H9 (cell line): ENCODE measurements at regions not wholly inside any gene's neighbourhood (a gene's known extent, or its start where the extent isn't known, plus 50 kb on each side); places are given as distances from the start of the nearest gene placed in this dataset.
"Not testable (repeated sequence)": the region's sequence is repeated elsewhere in the genome, so short reads cannot be mapped to it uniquely, and the experiment has no call there.

ENCODE experiments used
- DNase-seq: peaks from one replicate; pipeline ENCODE4 v3.0.0-alpha.2; 2017
- H2AFZ ChIP-seq: one replicate; pipeline ENCODE4 v1.6.1; 2013; ENCODE audit warnings: mild to moderate bottlenecking, low read length, control low read depth, moderate library complexity
- H2AK5ac ChIP-seq: 2 replicates; pipeline ENCODE4 v1.6.1; 2013; ENCODE audit warnings: low read length, control low read depth, mixed read lengths; ENCODE audit not compliant: insufficient read length
- H2BK120ac ChIP-seq: one replicate; pipeline ENCODE4 v1.6.1; 2013; ENCODE audit warnings: low read depth, mild to moderate bottlenecking, low read length, control low read depth, inconsistent platforms; ENCODE audit not compliant: poor library complexity, severe bottlenecking
- H2BK12ac ChIP-seq: 2 replicates; pipeline ENCODE4 v1.6.1; 2013; ENCODE audit warnings: low read length, control low read depth, mixed read lengths, low read depth; ENCODE audit not compliant: insufficient read length
- H2BK15ac ChIP-seq: 2 replicates; pipeline ENCODE4 v1.6.1; 2013; ENCODE audit warnings: low read depth, low read length, control low read depth
- H2BK20ac ChIP-seq: one replicate; pipeline ENCODE4 v1.6.1; 2013; ENCODE audit warnings: low read depth, mild to moderate bottlenecking, low read length, control low read depth, inconsistent platforms; ENCODE audit not compliant: poor library complexity, severe bottlenecking
- H2BK5ac ChIP-seq: 2 replicates; pipeline ENCODE4 v1.6.1; 2013; ENCODE audit warnings: low read length, control low read depth, mixed read lengths; ENCODE audit not compliant: insufficient read length
- H3K14ac ChIP-seq: 2 replicates; pipeline ENCODE4 v1.6.1; 2013; ENCODE audit warnings: low read length, control low read depth; ENCODE audit not compliant: insufficient read depth
- H3K18ac ChIP-seq: 2 replicates; pipeline ENCODE4 v1.6.1; 2013; ENCODE audit warnings: low read depth, mild to moderate bottlenecking, mixed read lengths, low read length, control low read depth; ENCODE audit not compliant: insufficient read length
- H3K23ac ChIP-seq: 2 replicates; pipeline ENCODE4 v1.6.1; 2013; ENCODE audit warnings: low read length, control low read depth, mixed read lengths, low read depth; ENCODE audit not compliant: insufficient read length
- H3K23me2 ChIP-seq: 2 replicates; pipeline ENCODE4 v1.6.1; 2013; ENCODE audit warnings: low read depth, mild to moderate bottlenecking, mixed read lengths, low read length, control low read depth; ENCODE audit not compliant: insufficient read length, poor library complexity, severe bottlenecking
- H3K27ac ChIP-seq: 2 replicates; pipeline ENCODE4 v1.5.1; 2013; ENCODE audit warnings: low read length, control low read depth, mixed read lengths, low read depth; ENCODE audit not compliant: insufficient read length
- H3K27me3 ChIP-seq: 2 replicates; pipeline ENCODE4 v1.6.1; 2013; ENCODE audit warnings: low read length, control low read depth, inconsistent platforms; ENCODE audit not compliant: insufficient read depth
- H3K4ac ChIP-seq: 2 replicates; pipeline ENCODE4 v1.6.1; 2013; ENCODE audit warnings: low read depth, mild to moderate bottlenecking, control low read depth, inconsistent platforms, low read length, moderate library complexity
- H3K4me1 ChIP-seq: 2 replicates; pipeline ENCODE4 v1.6.1; 2013; ENCODE audit warnings: low read length, control low read depth, inconsistent platforms; ENCODE audit not compliant: insufficient read depth
- H3K4me2 ChIP-seq: 2 replicates; pipeline ENCODE4 v1.6.1; 2013; ENCODE audit warnings: low read length, control low read depth, mixed read lengths; ENCODE audit not compliant: insufficient read length, insufficient read depth
- H3K56ac ChIP-seq: 2 replicates; pipeline ENCODE4 v1.6.1; 2013; ENCODE audit warnings: low read depth, mild to moderate bottlenecking, mixed read lengths, low read length, control low read depth; ENCODE audit not compliant: insufficient read length
- H3K79me1 ChIP-seq: 2 replicates; pipeline ENCODE4 v1.6.1; 2013; ENCODE audit warnings: low read depth, mild to moderate bottlenecking, moderate library complexity, low read length, control low read depth, inconsistent platforms; ENCODE audit not compliant: insufficient read depth, poor library complexity, severe bottlenecking
- H3K79me2 ChIP-seq: 2 replicates; pipeline ENCODE4 v1.6.1; 2013; ENCODE audit warnings: low read length, control low read depth, inconsistent platforms; ENCODE audit not compliant: insufficient read depth
- H3K9ac ChIP-seq: 2 replicates; pipeline ENCODE4 v1.6.1; 2013; ENCODE audit warnings: low read length, control low read depth, mixed read lengths; ENCODE audit not compliant: insufficient read length; ENCODE audit errors: extremely low read depth
- H3K9me3 ChIP-seq: one replicate; pipeline ENCODE4 v1.6.1; 2013; ENCODE audit warnings: low read depth, low read length, inconsistent platforms; ENCODE audit not compliant: control insufficient read depth
- H3T11ph ChIP-seq: one replicate; pipeline ENCODE4 v1.6.1; 2013; ENCODE audit warnings: mild to moderate bottlenecking, low read length, control low read depth, inconsistent platforms
- H4K20me1 ChIP-seq: one replicate; pipeline ENCODE4 v1.6.1; 2013; ENCODE audit not compliant: control insufficient read depth, insufficient read length, insufficient read depth
- H4K5ac ChIP-seq: 2 replicates; pipeline ENCODE4 v1.6.1; 2013; ENCODE audit warnings: low read depth, mild to moderate bottlenecking, mixed read lengths, low read length, control low read depth; ENCODE audit not compliant: insufficient read length
- H4K8ac ChIP-seq: replicated peaks from 2 replicates; pipeline ENCODE4 v1.6.1; 2013; ENCODE audit warnings: low read length, control low read depth, mixed read lengths, low read depth; ENCODE audit not compliant: insufficient read length
- H4K91ac ChIP-seq: 2 replicates; pipeline ENCODE4 v1.6.1; 2013; ENCODE audit warnings: low read depth, mild to moderate bottlenecking, moderate library complexity, mixed read lengths, low read length, control low read depth; ENCODE audit not compliant: insufficient read length
- H3K27ac Mint-ChIP-seq, 3 experiments: 2 replicates in 2 of 3; 3 replicates in 1 of 3; pipeline ENCODE4 v1.8.0; 2020 to 2021; ENCODE audit warnings: mixed read lengths in 3 of 3, mild to moderate bottlenecking in 1 of 3, moderate library complexity in 1 of 3
- H3K27me3 Mint-ChIP-seq: 2 replicates; pipeline ENCODE4 v1.8.0; 2021; ENCODE audit warnings: low read depth, mild to moderate bottlenecking, moderate library complexity, mixed read lengths
- H3K36me3 Mint-ChIP-seq, 3 experiments: 2 replicates in 2 of 3; 3 replicates in 1 of 3; pipeline ENCODE4 v1.8.0; 2020 to 2021; ENCODE audit warnings: low read depth in 3 of 3, mixed read lengths in 3 of 3; ENCODE audit not compliant: insufficient read depth in 1 of 3
- H3K4me1 Mint-ChIP-seq, 2 experiments: 2 replicates each; pipeline ENCODE4 v1.8.0; 2020; ENCODE audit warnings: mixed read lengths in 2 of 2
- H3K4me3 Mint-ChIP-seq, 2 experiments: 2 replicates in 1 of 2; 3 replicates in 1 of 2; pipeline ENCODE4 v1.8.0; 2020 to 2021; ENCODE audit warnings: mild to moderate bottlenecking in 2 of 2, mixed read lengths in 2 of 2, moderate library complexity in 1 of 2
- H3K9me3 Mint-ChIP-seq, 2 experiments: 2 replicates in 1 of 2; 3 replicates in 1 of 2; pipeline ENCODE4 v1.8.0; 2020; ENCODE audit warnings: mild to moderate bottlenecking in 2 of 2, mixed read lengths in 2 of 2, moderate library complexity in 1 of 2
- CTCF ChIP-seq: fragments of 200-600 bp; sonication (generic); conservative IDR thresholded peaks from 3 replicates; pipeline ENCODE4 v1.8.0; 2021; ENCODE audit warnings: antibody characterized with exemption, mild to moderate bottlenecking
- WGBS: extraction: QIAGEN DNeasy Blood & Tissue Kit; methylation state at CpG from one replicate; pipeline ENCODE4 v1.1.7; 2013; ENCODE audit warnings: missing lambda C conversion rate, low lambda C conversion rate, mixed read lengths; ENCODE audit not compliant: insufficient read length; ENCODE audit errors: extremely low coverage; 5-methylcytosine and 5-hydroxymethylcytosine counted together

GRCh38 chr4:123536225-123536624, 139.6 kb downstream of the SPRY1 start:
- no peak overlapping the region for H3K23ac ChIP-seq
- no CpG with 5 or more reads among the region's 6 CpGs for WGBS
- H3K9me3 ChIP-seq, result no peaks in the 10 kb centered on the region
- no peak overlapping the region for H2AK5ac ChIP-seq
- no peak overlapping the region for H2BK120ac ChIP-seq
- no peak overlapping the region for H2BK20ac ChIP-seq
- H3K18ac ChIP-seq, result no peak overlapping the region
- no peak overlapping the region for H3K4ac ChIP-seq
- H3K27ac Mint-ChIP-seq, result no peak overlapping the region
- H3K79me1 ChIP-seq, result no peaks in the 10 kb centered on the region
- peaks cover 8% of the 10 kb centered on the region in 2 experiments for H3K4me1 Mint-ChIP-seq
- DNase-seq, result no peak
- H2BK12ac ChIP-seq, result no peak overlapping the region
- H3K9ac ChIP-seq, result no peak overlapping the region
- no peak overlapping the region for H3K27ac ChIP-seq
- H3K14ac ChIP-seq, result no peak overlapping the region
- H4K20me1 ChIP-seq, result no peaks in the 10 kb centered on the region
- H2BK5ac ChIP-seq, result no peak overlapping the region
- H3K36me3 Mint-ChIP-seq, result peaks cover 2 to 21% (median 8%) of the 10 kb centered on the region in 3 experiments
- no peak overlapping the region for H3K56ac ChIP-seq
- H2AFZ ChIP-seq, result no peak overlapping the region
- peaks cover 9 to 21% of the 10 kb centered on the region in 2 experiments for H3K9me3 Mint-ChIP-seq
- H4K5ac ChIP-seq, result no peak overlapping the region
- no peaks in the 10 kb centered on the region for H3K23me2 ChIP-seq
- H3T11ph ChIP-seq, result no peak overlapping the region
- H3K27me3 ChIP-seq, result no peaks in the 10 kb centered on the region
- no peak overlapping the region for H4K8ac ChIP-seq
- no peaks in the 10 kb centered on the region for H3K79me2 ChIP-seq
- no peak for TF ChIP-seq CTCF
- H3K4me1 ChIP-seq, result no peaks in the 10 kb centered on the region
- H3K4me2 ChIP-seq, result no peak overlapping the region
- H3K4me3 Mint-ChIP-seq, result no peak overlapping the region
- H4K91ac ChIP-seq, result no peak overlapping the region
- no peaks in the 10 kb centered on the region for H3K27me3 Mint-ChIP-seq
- no peak overlapping the region for H2BK15ac ChIP-seq

GRCh38 chr4:123537906-123538402, 141.4 kb downstream of the SPRY1 start:
- not testable (repeated sequence) for H3K27me3 ChIP-seq, H3K4me3 Mint-ChIP-seq, H4K91ac ChIP-seq, H3K79me1 ChIP-seq, H3K4ac ChIP-seq, H3T11ph ChIP-seq, H3K27ac ChIP-seq, H3K23me2 ChIP-seq, H3K27ac Mint-ChIP-seq, H3K18ac ChIP-seq, H3K56ac ChIP-seq, H4K5ac ChIP-seq, H4K20me1 ChIP-seq, H3K9me3 ChIP-seq, H3K14ac ChIP-seq, H2AFZ ChIP-seq, H2BK120ac ChIP-seq, H3K27me3 Mint-ChIP-seq, H2BK12ac ChIP-seq, H3K4me1 ChIP-seq, H3K9ac ChIP-seq, H3K23ac ChIP-seq, H2AK5ac ChIP-seq, H3K4me2 ChIP-seq, H4K8ac ChIP-seq, H3K4me1 Mint-ChIP-seq, H2BK15ac ChIP-seq, DNase-seq, H3K79me2 ChIP-seq, H2BK20ac ChIP-seq, H2BK5ac ChIP-seq
- WGBS, result no CpG with 5 or more reads among the region's 39 CpGs
- peaks cover 9 to 21% of the 10 kb centered on the region in 2 experiments for H3K9me3 Mint-ChIP-seq
- peaks cover 2 to 21% (median 8%) of the 10 kb centered on the region in 3 experiments for H3K36me3 Mint-ChIP-seq
